Stimulated activated naive CD8-positive, alpha-beta T cell treated with anti-CD3 and anti-CD28 coated beads, Interleukin-15, Interleukin-2, amounts not matched to agents 100 U/mL and 50 U/mL, for 24 hours (primary cell): ENCODE measurements at regions not wholly inside any gene's neighbourhood (a gene's known extent, or its start where the extent isn't known, plus 50 kb on each side); places are given as distances from the start of the nearest gene placed in this dataset.

Experiments used
- ATAC-seq: fragments of 150-1000 bp; cut with Tn5 transposase; one replicate; pipeline ENCODE4 v1.10.0; 2021
- DNase-seq: peaks from one replicate; pipeline ENCODE4 v3.0.0; 2021

DNA sequence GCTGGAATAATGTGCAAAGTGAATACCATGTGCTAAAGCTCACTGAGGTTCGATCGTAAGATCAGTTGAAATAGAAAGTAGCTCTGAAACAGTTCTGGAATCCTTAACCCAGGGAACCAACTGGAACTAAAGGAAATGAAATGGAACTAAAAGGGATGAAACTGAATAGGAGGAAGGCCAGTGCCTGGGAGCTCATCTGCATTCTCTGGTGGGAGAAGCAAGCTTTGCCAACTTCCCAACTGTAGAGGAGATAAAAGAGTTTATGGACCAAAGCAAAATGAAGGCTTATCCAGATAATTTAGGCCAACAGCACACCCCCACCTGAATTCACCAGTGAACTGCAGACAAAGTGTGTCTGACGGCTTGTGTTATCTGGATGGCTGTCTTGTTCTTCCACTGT, 188.6 kb upstream of the HABP2 start:
- DNase-seq (no peak), ATAC-seq (no peak)

DNA sequence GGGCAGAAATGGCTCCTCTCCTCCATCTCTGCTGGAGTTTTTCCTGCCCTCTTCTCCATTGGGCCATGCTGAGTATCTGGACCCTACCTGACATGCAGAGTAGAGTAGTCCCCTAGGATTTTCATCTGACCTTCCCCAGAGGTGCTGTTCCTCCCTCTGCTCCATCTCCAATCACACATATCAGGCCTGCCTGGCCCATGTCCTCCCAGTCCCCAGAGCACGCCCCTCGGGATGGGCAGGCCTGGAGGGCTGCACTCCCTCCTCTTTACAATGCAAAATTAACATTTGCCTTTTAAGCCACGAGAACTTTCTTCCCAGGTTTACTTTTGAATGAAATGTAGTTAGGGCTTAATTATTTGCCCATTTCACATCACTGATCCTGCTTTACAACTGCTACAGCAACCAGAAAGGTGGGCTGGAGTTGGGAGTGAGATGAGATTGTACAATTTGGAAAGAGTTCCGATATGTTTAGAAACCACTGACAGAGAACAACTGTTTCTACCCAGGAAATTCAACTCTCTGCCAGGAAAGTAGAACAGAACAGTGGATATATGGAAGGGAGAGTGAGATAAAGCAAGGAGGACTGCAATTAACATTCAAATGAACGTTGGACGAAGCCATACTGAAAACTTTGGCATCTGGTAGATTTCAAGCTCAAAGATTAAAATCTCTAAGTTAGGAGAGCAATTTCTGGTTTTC, 184.0 kb upstream of the HABP2 start:
- DNase-seq (no peak), ATAC-seq (no peak)

DNA sequence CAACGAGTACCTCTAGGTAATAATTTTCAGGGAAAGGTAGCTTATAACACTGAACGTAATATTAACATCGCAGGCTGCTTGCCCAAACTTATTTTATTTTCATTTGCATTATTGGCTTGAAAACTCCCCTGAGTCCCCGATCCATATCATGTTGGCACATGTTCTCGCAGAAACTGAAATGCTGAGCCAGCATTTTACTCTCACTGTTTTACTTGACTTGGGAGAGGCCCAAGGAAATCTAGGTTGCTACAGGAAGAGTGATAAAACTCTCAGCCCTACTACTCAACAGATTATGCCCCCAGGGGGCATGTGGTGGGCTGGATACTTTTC, 183.5 kb upstream of the HABP2 start:
- DNase-seq (no peak), ATAC-seq (no peak)

DNA sequence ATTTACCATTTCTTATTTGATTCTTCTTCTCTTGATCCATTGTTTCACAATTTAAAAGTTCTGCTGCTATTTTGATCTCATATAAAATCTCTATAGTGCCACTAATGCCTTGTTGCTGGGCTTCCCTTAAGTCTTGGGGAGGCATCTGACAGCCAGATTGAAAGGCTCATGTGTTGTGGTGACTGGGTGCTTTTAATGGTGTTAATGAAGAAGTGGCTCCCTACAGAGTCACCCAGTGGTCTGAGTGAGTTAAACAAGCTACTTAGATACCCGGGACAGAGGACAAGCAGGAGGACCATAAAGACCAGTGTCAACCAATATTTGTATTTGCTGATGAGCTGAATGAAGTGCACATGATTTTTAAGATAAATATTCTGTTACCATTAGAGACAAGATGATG, 176.4 kb upstream of the HABP2 start:
- DNase-seq (no peak), ATAC-seq (no peak)

DNA sequence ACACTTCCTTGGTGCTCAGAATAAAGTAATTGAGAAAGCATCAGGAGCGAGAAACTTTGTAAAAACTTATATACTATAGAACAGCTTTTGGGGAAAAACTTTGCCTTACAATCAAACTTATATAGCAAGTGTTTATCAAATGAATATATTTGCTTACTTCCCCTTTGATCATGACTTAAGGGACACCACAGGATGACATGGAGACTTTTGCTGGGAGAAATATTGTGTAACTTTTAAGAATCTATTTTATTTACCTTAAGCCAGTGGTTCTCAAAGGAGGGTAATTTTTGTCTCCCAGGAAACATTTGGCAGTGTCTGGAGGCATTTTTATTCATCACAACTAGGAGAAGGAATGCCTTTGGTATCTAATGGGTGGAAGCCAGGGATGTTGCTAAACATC, 173.8 kb upstream of the HABP2 start:
- ATAC-seq (no peak), DNase-seq (no peak)

DNA sequence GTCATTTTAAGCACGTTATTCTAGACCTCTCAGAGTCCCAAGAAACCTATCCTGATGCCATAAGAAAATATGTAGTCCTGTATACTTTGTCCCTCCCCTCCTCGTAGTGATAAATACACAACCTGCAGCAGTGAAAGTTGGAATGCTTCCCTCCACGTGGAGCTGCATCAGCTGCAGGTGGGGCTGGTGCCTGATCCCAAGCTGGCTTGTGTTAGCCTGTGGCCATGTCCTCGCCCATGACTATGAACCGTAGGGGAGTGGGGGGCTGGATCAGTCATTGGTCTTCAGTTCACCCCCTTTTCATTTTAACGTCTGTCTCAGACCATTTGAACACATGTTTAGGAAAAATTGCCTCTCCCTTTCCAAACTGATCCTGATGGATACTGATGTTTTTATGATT, 171.4 kb upstream of the HABP2 start:
- ATAC-seq, result no peak
- no peak for DNase-seq

DNA sequence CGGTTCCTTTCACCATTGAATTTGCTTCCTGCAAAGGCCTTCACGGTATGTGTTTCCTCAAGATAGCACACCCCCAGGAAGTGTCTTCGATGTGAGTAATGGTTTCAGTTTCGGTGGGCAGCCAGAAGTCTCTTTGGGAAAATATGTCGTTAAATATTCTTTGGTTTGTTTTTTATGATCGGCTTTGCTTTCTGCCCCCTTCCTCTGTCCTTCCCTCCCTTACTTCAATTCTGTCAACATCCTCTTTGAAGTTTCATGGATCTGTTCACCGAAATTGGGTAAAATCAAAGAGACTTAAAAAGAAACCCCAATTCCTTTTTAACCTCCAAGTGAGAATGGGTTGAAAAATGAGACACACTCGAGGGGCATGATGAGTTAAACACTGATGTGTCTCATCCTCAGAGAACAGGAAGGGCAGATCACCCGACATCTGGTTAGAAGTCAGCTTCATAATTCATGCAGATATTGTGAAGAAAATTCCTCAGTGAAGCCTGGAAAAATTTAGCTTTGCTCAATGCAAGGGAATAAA, 170.8 kb upstream of the HABP2 start:
- ATAC-seq (peak; percentile 73), DNase-seq (peak; percentile 4)

DNA sequence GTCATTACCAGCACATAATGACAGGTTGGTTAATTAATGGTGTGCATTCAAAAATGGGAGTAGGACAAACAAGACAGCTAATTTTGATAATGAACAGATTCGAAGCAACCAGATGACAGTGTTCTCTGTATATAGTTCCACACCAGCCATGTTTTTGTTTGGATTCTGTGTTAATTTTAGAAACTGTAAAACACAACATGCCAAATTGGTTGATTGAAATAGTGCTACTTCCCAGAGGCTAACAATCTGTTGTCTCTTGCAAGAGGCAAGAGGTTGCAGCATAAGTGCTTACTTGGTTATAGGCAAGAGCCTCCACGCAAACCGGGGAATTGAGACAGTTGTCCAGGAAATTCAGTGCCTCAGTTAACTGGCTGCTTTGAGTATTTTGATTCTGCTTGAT, 170.2 kb upstream of the HABP2 start:
- DNase-seq, result no peak
- no peak for ATAC-seq

DNA sequence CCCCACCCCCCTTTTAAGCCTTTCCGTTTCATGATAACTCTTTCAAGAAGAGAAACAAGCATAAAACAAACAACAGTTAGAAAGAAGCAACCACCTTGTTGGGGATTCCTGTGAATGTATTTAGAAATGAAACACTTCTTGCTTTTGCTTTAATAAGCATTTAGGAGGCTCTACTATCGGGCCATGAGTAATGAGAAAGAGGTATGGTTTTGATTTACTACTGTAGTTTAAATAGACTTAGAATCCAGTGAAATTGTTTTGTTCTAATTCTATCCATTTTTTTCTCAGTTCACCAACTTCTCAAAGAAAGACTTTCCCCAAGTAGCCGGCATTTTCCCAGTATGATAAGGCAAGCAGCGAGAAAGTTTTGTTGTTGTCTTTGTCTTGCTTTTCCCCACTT, 168.7 kb upstream of the HABP2 start:
- DNase-seq (no peak), ATAC-seq (no peak)

DNA sequence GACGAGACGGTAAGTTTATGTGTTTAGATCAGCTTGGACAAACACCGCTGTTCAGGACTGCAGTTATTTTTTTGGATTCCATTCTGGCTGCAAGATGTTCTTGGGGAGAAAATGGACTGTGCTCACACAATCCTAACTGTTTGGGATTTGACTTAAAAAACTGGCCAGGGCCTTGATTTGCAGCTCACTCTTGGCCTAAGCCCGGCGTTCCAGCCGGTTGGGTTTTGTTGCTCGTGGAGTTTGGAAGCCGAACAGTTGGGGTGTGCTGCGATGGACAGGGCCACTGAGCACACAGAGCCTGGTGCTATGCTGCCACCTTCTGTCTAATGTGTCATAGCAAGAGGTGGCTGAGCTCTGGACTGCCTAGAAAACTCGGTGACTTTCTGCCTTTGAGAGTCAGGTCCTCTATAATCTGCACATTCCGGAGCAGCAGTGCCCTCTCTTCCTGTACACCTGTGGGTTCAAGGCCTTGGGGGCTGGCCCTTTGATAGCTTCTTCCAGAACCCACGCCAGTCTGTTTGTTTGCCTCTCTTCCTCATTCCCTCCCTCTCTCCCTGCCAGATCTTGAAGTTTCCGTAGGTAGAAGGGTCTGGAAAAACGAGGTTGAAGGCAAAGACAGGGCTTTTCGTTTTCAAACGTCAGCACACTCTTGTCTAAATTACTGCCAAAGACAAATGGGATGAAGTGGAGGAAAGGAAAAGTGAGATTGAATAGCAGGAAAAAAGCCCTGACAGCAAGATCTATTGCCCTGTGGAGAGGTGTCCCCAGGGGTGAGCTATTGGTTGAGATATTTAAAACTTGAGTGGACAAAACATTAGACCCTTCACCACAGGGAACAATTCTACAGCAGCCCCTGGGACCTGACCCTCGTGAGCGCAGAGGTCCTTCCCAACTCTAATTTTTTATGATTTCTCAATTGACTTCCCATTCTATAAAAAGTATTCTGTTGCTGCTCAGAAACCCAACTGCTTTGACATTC, 167.5 kb upstream of the HABP2 start:
- DNase-seq (peak; percentile 56), ATAC-seq (peak; percentile 95)

DNA sequence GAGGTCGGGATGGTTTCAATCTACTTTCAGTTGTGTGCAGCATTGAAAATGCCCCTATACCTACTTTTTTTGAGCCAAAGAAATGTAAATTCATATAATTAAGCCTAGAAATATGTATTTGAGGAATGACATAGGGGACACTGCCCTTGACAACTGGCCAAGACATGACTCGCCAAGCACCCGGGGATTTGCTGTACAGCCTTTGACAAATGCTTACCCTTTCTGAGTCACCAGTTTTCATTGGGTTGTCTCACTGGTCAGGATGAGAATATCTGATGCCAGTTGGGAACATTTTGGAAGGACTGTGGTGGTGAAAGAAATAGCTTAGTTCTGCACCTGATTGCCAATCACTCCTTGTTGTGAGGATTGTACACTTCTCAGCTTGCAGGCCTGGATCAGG, 166.8 kb upstream of the HABP2 start:
- no peak for DNase-seq
- no peak for ATAC-seq

DNA sequence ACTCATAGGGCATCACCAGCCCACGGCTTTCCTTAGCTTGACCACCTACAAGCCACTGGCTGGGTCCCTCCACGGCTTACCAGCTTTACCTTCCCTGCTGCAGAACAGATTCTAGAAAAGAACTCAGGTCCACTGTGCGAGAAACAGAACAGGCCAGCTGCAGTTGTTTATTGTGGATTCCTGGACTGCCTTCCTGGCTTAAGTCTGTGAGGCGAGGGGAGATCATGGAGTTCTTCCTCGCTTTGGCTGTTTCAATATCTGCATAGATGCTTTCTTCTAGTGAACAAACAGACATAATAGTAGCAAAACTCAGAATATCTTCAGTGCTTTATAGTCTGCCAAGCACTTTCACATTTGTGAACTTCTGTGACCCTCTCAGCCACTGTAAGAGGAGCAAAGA, 162.9 kb upstream of the HABP2 start:
- DNase-seq, result no peak
- no peak for ATAC-seq

DNA sequence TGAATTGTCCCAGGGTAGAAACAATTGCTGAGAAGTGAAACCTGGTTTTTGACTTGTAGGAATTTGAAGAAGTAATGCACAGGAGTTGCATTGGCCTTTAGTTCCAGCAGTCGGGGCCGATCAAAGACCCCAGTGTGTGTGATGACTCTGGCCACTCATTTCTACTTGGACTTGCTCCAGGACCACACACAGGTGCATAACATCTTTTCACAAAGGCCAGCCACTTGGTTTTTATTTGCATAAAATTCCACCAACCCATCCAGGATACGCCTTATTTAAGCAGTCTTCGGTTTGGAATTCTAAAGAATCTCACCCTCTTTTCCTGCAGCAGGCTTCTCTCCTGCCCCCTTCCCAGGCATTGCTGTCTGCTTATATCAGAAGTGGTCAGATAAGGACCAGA, 162.0 kb upstream of the HABP2 start:
- no peak for ATAC-seq
- DNase-seq, result no peak

DNA sequence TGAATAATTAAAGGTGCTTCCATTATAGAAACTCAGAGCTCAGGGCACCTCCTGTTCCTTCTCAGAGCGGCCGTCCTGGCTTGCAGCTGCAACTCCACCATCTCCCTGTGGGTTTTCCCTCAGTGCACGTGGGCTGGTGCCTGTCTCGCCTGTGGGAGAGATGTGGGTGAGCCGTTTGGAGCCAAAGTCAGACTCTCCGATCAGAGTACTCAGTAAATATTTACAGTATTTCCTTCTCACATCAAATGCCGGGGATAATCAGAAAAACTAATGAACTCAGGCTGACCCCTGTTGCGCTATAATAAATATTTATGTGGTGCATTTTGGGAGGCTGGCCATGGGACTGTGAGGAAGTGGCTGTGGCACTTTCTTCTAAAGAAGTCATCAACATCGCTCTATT, 155.8 kb upstream of the HABP2 start:
- DNase-seq (no peak), ATAC-seq (no peak)

DNA sequence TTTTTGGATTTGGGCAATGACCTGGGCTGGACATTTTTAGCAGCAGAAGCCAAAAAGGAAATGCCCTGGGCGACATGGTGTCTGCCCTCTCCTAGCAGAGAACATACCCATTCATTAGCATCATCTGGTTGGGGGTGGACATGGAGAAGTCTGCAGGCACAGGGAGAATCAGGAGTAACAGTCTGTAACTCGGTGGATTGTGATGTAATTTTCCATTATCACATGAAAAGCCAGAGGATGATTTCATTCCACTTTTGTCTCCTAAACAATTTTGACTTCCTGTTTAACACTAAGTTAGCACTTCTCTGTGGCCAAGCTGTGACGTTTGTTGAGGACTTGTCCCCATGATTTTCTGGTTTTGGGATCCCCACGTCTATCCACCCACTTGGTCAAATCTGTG, 153.8 kb upstream of the HABP2 start:
- ATAC-seq (no peak), DNase-seq (no peak)

DNA sequence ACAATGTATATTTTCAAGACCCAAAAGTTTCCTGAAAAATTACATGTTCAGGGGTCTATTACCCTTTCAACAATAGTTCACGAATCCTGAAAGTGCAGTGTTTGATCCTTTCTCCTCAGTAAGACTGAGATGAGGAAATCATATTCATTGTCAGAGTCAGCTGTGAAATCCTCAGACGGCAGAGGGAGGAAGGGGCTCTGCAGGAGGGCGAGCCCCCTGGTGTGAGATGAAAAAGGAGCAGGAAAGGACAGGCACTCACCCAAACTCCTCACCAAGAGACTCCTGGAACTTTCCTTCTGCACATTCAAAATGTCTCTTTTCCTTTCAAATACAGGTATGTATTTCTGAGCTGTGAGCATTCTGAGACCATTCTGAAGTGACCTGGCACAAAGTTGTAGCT, 150.3 kb upstream of the HABP2 start:
- DNase-seq (no peak), ATAC-seq (no peak)

DNA sequence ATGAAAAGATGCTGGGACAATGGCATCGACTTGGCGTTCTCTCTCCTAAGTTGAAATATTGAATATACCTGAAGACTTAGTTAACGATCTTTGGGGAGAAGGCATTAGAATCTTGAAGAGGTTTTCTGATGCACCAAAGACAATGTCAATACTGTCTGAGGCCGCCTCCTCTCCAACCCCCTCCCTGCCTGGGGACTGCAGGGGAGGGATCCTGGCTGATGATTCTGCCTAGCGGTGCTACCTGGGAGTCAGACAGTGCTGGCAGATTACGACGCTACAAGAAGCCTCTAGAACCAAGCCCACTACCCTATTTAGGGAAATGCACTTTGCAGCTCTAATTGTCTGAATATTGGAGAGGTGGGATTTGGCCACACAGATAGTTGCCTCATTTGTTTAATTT, 145.6 kb upstream of the HABP2 start:
- DNase-seq, result no peak
- no peak for ATAC-seq

DNA sequence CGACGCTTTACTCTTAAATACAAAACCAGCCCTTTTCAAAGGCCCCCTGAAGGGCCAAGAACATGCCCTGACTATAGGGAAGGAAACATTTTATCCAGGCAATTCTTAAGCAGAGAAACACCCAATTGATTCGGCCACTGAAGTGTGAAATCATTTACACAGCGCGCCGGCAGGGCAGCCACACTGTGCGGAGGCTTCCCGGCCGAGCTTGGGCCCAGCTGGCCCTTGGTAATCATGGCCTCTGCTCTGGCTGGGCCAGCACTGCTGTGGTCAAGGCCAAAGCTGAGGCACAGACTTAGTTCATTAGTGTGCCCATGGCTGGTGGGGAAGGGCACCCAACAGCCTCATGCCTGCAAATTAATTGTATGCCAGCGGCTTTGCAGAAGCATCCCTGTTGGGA, 143.7 kb upstream of the HABP2 start:
- DNase-seq, result no peak
- no peak for ATAC-seq

DNA sequence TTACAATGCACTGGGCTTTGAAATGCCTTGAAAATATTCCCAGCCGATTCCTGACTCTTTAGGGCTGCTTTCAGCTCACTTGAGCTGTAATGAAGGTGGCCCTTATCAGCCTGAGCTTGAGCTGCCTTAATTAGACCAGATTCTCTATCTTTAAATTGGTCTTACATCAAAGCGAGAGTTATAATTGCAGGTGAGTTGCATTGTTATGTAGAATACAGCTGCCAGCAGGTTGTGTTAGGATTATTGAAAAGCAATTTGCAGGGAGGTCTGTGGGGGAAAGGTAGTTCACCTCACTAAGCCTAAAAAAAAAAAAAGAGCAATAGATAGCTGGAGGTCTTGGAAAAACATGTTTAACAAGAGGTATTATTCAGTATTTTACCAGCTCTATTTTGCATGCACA, 142.2 kb upstream of the HABP2 start:
- ATAC-seq (no peak), DNase-seq (no peak)

DNA sequence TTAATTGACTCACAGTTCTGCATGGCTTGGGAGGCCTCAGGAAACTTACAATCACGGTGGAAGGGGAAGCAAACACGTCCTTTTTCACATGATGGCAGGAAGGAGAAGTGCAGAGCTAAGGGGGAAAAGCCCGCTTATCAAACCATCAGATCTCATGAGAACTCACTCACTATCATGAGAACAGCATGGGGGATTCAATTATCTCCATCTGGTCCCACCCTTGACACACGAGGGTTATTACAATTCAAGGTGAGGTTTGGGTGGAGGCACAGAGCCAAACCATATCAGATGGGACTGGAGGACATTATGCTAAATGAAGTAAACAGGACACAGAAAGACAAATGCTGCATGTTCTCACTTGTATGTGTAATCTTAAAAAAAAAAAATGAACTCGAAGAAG, 141.4 kb upstream of the HABP2 start:
- DNase-seq (no peak), ATAC-seq (no peak)

DNA sequence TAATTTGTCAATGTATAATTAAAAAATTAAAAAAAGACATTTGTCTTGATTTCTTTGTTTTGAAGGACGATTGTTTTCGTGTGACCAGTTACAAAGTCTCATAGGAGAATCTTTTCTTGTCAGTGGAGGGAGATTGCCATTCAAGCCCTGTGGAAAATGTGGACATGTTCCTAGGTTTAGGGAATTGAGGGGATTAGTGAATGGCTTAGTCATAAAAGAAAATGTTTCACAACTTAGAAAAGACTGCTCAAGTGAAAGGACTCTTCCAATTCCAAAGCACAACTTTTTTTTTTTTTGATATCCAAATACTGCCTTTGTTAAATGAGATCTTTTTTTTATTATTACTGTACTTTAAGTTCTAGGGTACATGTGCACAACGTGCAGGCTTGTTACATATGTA, 140.7 kb upstream of the HABP2 start:
- no peak for DNase-seq
- ATAC-seq, result no peak

DNA sequence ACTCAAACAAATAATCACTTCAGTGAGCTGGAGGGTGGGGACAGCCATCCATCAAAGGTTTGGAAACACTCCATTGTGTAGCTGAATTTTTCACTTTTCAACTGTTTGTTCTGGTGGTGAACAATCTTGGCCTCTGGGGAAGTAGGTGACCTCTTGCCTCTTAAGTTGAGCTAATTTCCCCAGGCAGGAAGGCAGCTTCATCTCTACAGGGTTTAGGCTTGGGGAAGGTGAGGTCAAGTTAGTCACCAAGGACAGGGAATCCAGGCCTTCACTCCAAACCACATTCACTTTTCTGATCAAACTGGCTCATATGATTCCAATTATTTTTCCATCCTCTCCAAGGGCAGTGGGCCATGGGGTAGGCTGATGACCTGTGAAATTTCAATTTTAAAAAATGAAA, 138.3 kb upstream of the HABP2 start:
- ATAC-seq, result no peak

DNA sequence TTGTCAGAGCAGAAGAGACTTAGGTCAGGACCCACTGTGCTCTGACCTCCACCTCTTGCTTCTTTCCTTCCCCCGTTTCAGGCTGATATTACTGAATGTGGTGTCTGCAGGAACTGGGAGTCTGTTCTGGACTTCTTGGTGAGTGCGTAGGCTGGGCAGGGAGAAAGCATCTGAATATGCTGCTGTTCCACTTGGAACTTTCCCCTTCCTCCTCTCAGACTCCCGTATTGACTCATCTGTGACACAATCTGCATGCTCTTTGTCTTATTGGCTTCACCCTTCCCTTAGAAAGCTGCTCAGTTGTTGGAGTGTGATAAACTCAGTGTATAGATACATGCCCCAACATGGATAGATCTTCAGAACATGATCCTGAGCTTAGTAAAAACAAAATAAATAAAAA, 137.6 kb upstream of the HABP2 start:
- DNase-seq (no peak), ATAC-seq (no peak)

More for the DNA sequence above, 138.3 kb upstream of the HABP2 start:
- DNase-seq, result no peak
